ENCODE measurements at regions not wholly inside any gene's neighbourhood (a gene's known extent, or its start where the extent isn't known, plus 50 kb on each side); places are given as distances from the start of the nearest gene placed in this dataset.

GRCh38 chr6:111997078-111997852 lies 56.6 kb upstream of the CCN6 start:
- TF ChIP-seq CTCF (conservative IDR thresholded peaks at IDR 0.05; ENCODE audit: low read depth in 2 of 2): peak; percentile 94 to 98
- no peak for TF ChIP-seq POLR2AphosphoS5 (IDR thresholded peaks at IDR 0.05; ENCODE audit: low read depth)
- no peak for TF ChIP-seq EZH2 (IDR thresholded peaks at IDR 0.05; ENCODE audit: low read depth, unreplicated experiment)
- no peak for TF ChIP-seq CREB1 (CRISPR knock-in tag; IDR thresholded peaks at IDR 0.05; ENCODE audit: low read depth)
- TF ChIP-seq REST (IDR thresholded peaks at IDR 0.05; ENCODE audit: unreplicated experiment): no peak
- no peak for TF ChIP-seq ETS1 (IDR thresholded peaks at IDR 0.05)
- TF ChIP-seq STAT1 (IDR thresholded peaks at IDR 0.05; ENCODE audit: unreplicated experiment): no peak
- no peak for TF ChIP-seq NANOG (IDR thresholded peaks at IDR 0.05; ENCODE audit: borderline replicate concordance)

All from GM23338 (cell line).